Right lobe of liver (tissue), 6 donors: ENCODE measurements at regions not wholly inside any gene's neighbourhood (a gene's known extent, or its start where the extent isn't known, plus 50 kb on each side); places are given as distances from the start of the nearest gene placed in this dataset.
"Not testable (repeated sequence)": the region's sequence is repeated elsewhere in the genome, so short reads cannot be mapped to it uniquely, and the experiment has no call there.

ENCODE experiments used
- ATAC-seq, 4 donors: fragments of 200-7000 bp; cut with Tn5 transposase; one replicate each; pipeline ENCODE4 v1.9.1; 2020; ENCODE audit warnings: mild to moderate bottlenecking in 4 of 4, moderate library complexity in 4 of 4
- DNase-seq, 3 donors: peaks; one replicate each; pipeline ENCODE4 v3.0.0-alpha.2; 2020
- H3K27ac ChIP-seq, 3 donors: fragments of 200-600 bp; one replicate each; pipeline ENCODE4 v1.8.0; 2022
- H3K27me3 ChIP-seq, 2 donors: fragments of 200-600 bp; one replicate each; pipeline ENCODE4 v1.8.0; 2022
- H3K36me3 ChIP-seq, 4 donors: fragments of 200-600 bp; sonication (generic) in 1 of 4; one replicate each; pipeline versions ENCODE4 v1.5.1 to v1.8.0; 2017 to 2022; ENCODE audit warnings: control low read depth in 1 of 4
- H3K4me1 ChIP-seq, 4 donors: fragments of 200-600 bp; sonication (generic) in 1 of 4; one replicate each; pipeline versions ENCODE4 v1.5.1 to v1.8.0; 2017 to 2022; ENCODE audit warnings: control low read depth in 1 of 4
- H3K4me3 ChIP-seq, 3 donors: fragments of 200-600 bp; one replicate each; pipeline ENCODE4 v1.8.0; 2022
- H3K9me3 ChIP-seq, 4 donors: fragments of 200-600 bp; sonication (generic) in 1 of 4; one replicate each; pipeline versions ENCODE4 v1.5.1 to v1.8.0; 2017 to 2022; ENCODE audit warnings: control low read depth in 1 of 4
- CTCF ChIP-seq, 4 donors: fragments of 200-600 bp in 3 of 4; fragments of 450-650 bp in 1 of 4; IDR thresholded peaks; one replicate each; pipeline versions ENCODE4 v1.5.1 to v1.8.0; 2016 to 2022; ENCODE audit warnings: antibody characterized with exemption in 4 of 4, mild to moderate bottlenecking in 2 of 4
- POLR2A ChIP-seq: fragments of 450-650 bp; IDR thresholded peaks from one replicate; pipeline ENCODE4 v1.6.1; 2017; ENCODE audit warnings: antibody characterized with exemption, mild to moderate bottlenecking
- WGBS: methylation state at CpG from one replicate; pipeline ENCODE4 v1.1.6; 2018; ENCODE audit warnings: low coverage, low lambda C conversion rate; ENCODE audit not compliant: insufficient coverage; ENCODE audit errors: missing lambda C conversion rate; 5-methylcytosine and 5-hydroxymethylcytosine counted together
- intact Hi-C, 2 donors: fragments of 100-400 bp; cut with DNase I; formaldehyde crosslinking; loops; one replicate each; pipeline versions ENCODE4 v1.11.2 to v1.14.1; 2022
- donor health status: DM: no; HTN: yes; CAD: no.
- donor health status: DM: no; HTN: no; CAD: no.
- donor health status: DM: no; HTN: no; CAD: no.
- donor health status: DM: no; HTN: yes; CAD: no.
- donor health status: DM: no; HTN: yes; CAD: no.

- TF ChIP-seq CTCF (IDR thresholded peaks at IDR 0.05) = no peak
- TF ChIP-seq POLR2A = no peak
- intact Hi-C loops = no loop called here
- WGBS = 16% methylated on average over 8 of the region's 8 CpGs
- Histone ChIP-seq H3K27ac (no peak overlapping the region), H3K36me3 (no peaks in the 10 kb centered on the region), H3K4me3 (no peak overlapping the region), H3K4me1 (no peaks in the 10 kb centered on the region), H3K27me3 (no peaks in the 10 kb centered on the region), H3K9me3 (peaks cover 0 to 2% (median 0%) of the 10 kb centered on the region in 4 donors)
- ATAC-seq (peak in 1 of 4 donors; percentile 28), DNase-seq (no peak)
Measured at GRCh38 chr17:22123536-22124281, 431.4 kb downstream of the KCNJ18 start.

GRCh38 chr17:22128171-22128570 lies 435.8 kb downstream of the KCNJ18 start:
- H3K27ac ChIP-seq = no peak overlapping the region
- intact Hi-C loops = no loop called here
- no peaks in the 10 kb centered on the region for H3K9me3 ChIP-seq
- no peaks in the 10 kb centered on the region for H3K36me3 ChIP-seq
- H3K27me3 ChIP-seq = no peaks in the 10 kb centered on the region
- DNase-seq = no peak
- TF ChIP-seq POLR2A (no peak), CTCF (IDR thresholded peaks at IDR 0.05) (no peak)
- no peaks in the 10 kb centered on the region for H3K4me1 ChIP-seq
- no peak overlapping the region for H3K4me3 ChIP-seq
- WGBS = 46% methylated on average over 1 of the region's 1 CpG
- no peak for ATAC-seq

- no peak overlapping the region for H3K27ac ChIP-seq
- ATAC-seq (no peak), DNase-seq (no peak)
- H3K27me3 ChIP-seq = no peaks in the 10 kb centered on the region
- intact Hi-C loops = no loop called here
- TF ChIP-seq CTCF (IDR thresholded peaks at IDR 0.05) (no peak), POLR2A (no peak)
- no peaks in the 10 kb centered on the region for H3K9me3 ChIP-seq
- H3K36me3 ChIP-seq = no peaks in the 10 kb centered on the region
- 76% methylated on average over 1 of the region's 1 CpG for WGBS
- H3K4me1 ChIP-seq = no peaks in the 10 kb centered on the region
- H3K4me3 ChIP-seq = no peak overlapping the region
Measured at GRCh38 chr17:22128723-22129122, 436.4 kb downstream of the KCNJ18 start.

GRCh38 chr17:22129920-22130319 lies 437.6 kb downstream of the KCNJ18 start:
- H3K36me3 ChIP-seq = not testable (repeated sequence)

GRCh38 chr17:22131740-22132139 lies 439.4 kb downstream of the KCNJ18 start:
- no peak for TF ChIP-seq POLR2A
- TF ChIP-seq CTCF (IDR thresholded peaks at IDR 0.05) = no peak
- H3K27ac ChIP-seq = no peak overlapping the region
- DNase-seq = no peak
- H3K4me1 ChIP-seq = no peaks in the 10 kb centered on the region
- no peak for ATAC-seq
- intact Hi-C loops = no loop called here
- H3K27me3 ChIP-seq = no peaks in the 10 kb centered on the region
- no peaks in the 10 kb centered on the region for H3K36me3 ChIP-seq
- 4% methylated on average over 1 of the region's 1 CpG for WGBS
- H3K9me3 ChIP-seq = no peaks in the 10 kb centered on the region
- no peak overlapping the region for H3K4me3 ChIP-seq

More at GRCh38 chr17:22129920-22130319, 437.6 kb downstream of the KCNJ18 start:
- DNase-seq, H3K4me3 ChIP-seq, H3K27me3 ChIP-seq, H3K27ac ChIP-seq, H3K4me1 ChIP-seq, H3K9me3 ChIP-seq, intact Hi-C loops, ATAC-seq: not testable (repeated sequence)
- WGBS = 30% methylated on average over 5 of the region's 5 CpGs
